ENCODE measurements at regions not wholly inside any gene's neighbourhood (a gene's known extent, or its start where the extent isn't known, plus 50 kb on each side); places are given as distances from the start of the nearest gene placed in this dataset.

- no peak for DNase-seq
Observed at GRCh38 chr1:87439821-87440220, 111.1 kb downstream of the LMO4 start.

GRCh38 chr1:87449348-87449963, 120.8 kb downstream of the LMO4 start:
- no peak for DNase-seq

- no peak for DNase-seq
Observed at GRCh38 chr1:87450136-87450535, 121.5 kb downstream of the LMO4 start.

- no peak for DNase-seq
Observed at GRCh38 chr1:87450615-87451209, 122.0 kb downstream of the LMO4 start.

- DNase-seq = no peak
Observed at GRCh38 chr1:87451229-87451920, 122.7 kb downstream of the LMO4 start.

GRCh38 chr1:87452648-87453047, 124.0 kb downstream of the LMO4 start:
- DNase-seq = no peak

- no peak for DNase-seq
Observed at GRCh38 chr1:87457408-87457807, 128.7 kb downstream of the LMO4 start.

- no peak for DNase-seq
Observed at GRCh38 chr1:87462894-87463293, 134.2 kb downstream of the LMO4 start.

GRCh38 chr1:87464022-87464490, 135.4 kb downstream of the LMO4 start:
- no peak for DNase-seq

GRCh38 chr1:87466621-87467020, 137.9 kb downstream of the LMO4 start:
- no peak for DNase-seq

GRCh38 chr1:87472716-87473115, 144.0 kb downstream of the LMO4 start:
- DNase-seq = no peak

GRCh38 chr1:87473203-87473661, 144.6 kb downstream of the LMO4 start:
- DNase-seq = no peak

GRCh38 chr1:87474098-87474497, 145.4 kb downstream of the LMO4 start:
- DNase-seq = no peak

GRCh38 chr1:87478231-87478630, 149.6 kb downstream of the LMO4 start:
- no peak for DNase-seq

- no peak for DNase-seq
Observed at GRCh38 chr1:87495147-87495546, 166.5 kb downstream of the LMO4 start.

GRCh38 chr1:87495870-87496269, 167.2 kb downstream of the LMO4 start:
- no peak for DNase-seq

GRCh38 chr1:87497380-87498203, 168.9 kb downstream of the LMO4 start:
- no peak for DNase-seq

- DNase-seq = no peak
Observed at GRCh38 chr1:87501738-87502137, 173.1 kb downstream of the LMO4 start.

- DNase-seq = peak; percentile 50
Observed at GRCh38 chr1:87505391-87505983, 176.8 kb downstream of the LMO4 start.

- no peak for DNase-seq
Observed at GRCh38 chr1:87506147-87506546, 177.5 kb downstream of the LMO4 start.

- no peak for DNase-seq
Observed at GRCh38 chr1:87508247-87508787, 179.6 kb downstream of the LMO4 start.

GRCh38 chr1:87510540-87510939, 181.9 kb downstream of the LMO4 start:
- DNase-seq = no peak

GRCh38 chr1:87511449-87511848, 182.8 kb downstream of the LMO4 start:
- DNase-seq = no peak
